ENCODE measurements at regions not wholly inside any gene's neighbourhood (a gene's known extent, or its start where the extent isn't known, plus 50 kb on each side); places are given as distances from the start of the nearest gene placed in this dataset.

DNA sequence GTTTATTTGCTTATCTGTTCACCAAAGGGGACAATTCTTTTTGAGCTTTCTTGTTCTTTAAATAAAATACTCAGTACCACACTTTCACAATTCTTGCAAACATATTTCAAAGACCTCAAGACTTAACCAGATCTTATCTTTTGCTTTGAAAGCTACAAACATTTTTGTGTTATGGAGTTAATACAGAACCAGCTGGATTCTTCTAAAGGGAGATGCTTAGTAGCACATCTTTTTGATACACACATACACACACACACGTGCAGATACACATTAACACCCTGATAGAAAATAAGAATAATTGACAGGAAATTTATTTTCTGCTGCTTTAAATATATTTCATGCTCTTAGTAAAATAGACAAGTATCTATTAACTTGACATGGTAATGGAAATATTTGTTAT is 379.1 kb downstream of the SH2D1A start:
- DNase-seq (ENCODE audit: low read depth, low spot score), result no peak
- TF ChIP-seq, protein P1, sequence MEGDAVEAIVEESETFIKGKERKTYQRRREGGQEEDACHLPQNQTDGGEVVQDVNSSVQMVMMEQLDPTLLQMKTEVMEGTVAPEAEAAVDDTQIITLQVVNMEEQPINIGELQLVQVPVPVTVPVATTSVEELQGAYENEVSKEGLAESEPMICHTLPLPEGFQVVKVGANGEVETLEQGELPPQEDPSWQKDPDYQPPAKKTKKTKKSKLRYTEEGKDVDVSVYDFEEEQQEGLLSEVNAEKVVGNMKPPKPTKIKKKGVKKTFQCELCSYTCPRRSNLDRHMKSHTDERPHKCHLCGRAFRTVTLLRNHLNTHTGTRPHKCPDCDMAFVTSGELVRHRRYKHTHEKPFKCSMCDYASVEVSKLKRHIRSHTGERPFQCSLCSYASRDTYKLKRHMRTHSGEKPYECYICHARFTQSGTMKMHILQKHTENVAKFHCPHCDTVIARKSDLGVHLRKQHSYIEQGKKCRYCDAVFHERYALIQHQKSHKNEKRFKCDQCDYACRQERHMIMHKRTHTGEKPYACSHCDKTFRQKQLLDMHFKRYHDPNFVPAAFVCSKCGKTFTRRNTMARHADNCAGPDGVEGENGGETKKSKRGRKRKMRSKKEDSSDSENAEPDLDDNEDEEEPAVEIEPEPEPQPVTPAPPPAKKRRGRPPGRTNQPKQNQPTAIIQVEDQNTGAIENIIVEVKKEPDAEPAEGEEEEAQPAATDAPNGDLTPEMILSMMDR (conservative IDR thresholded peaks at IDR 0.05), result no peak
- Mint-ChIP-seq H3K27me3 (ENCODE audit: low read depth) (no peaks in the 10 kb centered on the region), H3K36me3 (ENCODE audit: low read depth) (no peaks in the 10 kb centered on the region), H3K27ac (ENCODE audit: unreplicated experiment) (no peak overlapping the region), H3K4me3 (no peak overlapping the region), H3K9me3 (peaks cover 2% of the 10 kb centered on the region), H3K4me1 (no peaks in the 10 kb centered on the region)

DNA sequence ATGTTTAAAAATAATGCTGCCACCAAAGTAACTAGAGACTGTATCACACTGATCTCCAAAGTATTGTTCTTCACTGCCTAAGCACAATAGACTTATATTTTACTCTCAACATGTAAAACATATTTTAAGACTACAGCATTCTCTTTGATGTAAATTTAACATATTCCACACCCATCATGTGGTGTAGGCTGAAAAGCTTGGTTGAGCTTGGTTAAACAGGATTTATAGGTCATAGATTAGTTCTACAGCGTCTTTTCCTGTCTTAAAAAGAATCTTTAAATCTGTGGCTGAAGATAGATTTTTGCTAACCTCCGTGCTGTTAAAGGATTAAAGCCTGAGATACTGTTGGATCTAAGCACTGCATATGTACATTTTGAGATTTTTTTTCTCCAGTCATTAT is 379.9 kb downstream of the SH2D1A start:
- H3K9me3 Mint-ChIP-seq, result peaks cover 2% of the 10 kb centered on the region
- no peaks in the 10 kb centered on the region for H3K4me1 Mint-ChIP-seq
- H3K36me3 Mint-ChIP-seq (ENCODE audit: low read depth), result no peaks in the 10 kb centered on the region
- no peaks in the 10 kb centered on the region for H3K27me3 Mint-ChIP-seq (ENCODE audit: low read depth)
- TF ChIP-seq, protein P1 (conservative IDR thresholded peaks at IDR 0.05), result no peak
- no peak overlapping the region for H3K4me3 Mint-ChIP-seq
- DNase-seq (ENCODE audit: low read depth, low spot score), result no peak
- no peak overlapping the region for H3K27ac Mint-ChIP-seq (ENCODE audit: unreplicated experiment)

DNA sequence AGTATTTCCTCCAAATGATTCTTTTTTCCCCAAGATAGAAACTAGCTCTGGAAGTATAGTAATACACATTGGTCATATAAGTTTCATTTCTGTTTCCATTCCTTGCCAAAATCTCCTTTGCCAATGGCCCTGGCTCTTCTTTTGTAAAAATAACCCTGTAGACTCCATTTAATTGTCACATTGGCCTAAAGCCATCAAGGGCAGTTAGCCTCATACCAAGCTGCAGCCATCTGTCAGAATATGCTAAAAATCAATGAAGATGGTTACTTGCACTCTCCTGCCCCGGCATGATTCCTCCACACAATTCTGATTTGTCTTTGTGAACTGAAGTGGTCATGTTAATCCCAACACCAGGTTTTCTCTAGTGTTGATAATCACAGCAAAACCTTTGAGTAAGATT is 380.5 kb downstream of the SH2D1A start:
- TF ChIP-seq, protein P1 (conservative IDR thresholded peaks at IDR 0.05), result no peak
- no peak for DNase-seq (ENCODE audit: low read depth, low spot score)
- Mint-ChIP-seq H3K9me3 (peaks cover 2% of the 10 kb centered on the region), H3K4me1 (no peaks in the 10 kb centered on the region), H3K27ac (ENCODE audit: unreplicated experiment) (no peak overlapping the region), H3K27me3 (ENCODE audit: low read depth) (no peaks in the 10 kb centered on the region), H3K36me3 (ENCODE audit: low read depth) (no peaks in the 10 kb centered on the region), H3K4me3 (no peak overlapping the region)

DNA sequence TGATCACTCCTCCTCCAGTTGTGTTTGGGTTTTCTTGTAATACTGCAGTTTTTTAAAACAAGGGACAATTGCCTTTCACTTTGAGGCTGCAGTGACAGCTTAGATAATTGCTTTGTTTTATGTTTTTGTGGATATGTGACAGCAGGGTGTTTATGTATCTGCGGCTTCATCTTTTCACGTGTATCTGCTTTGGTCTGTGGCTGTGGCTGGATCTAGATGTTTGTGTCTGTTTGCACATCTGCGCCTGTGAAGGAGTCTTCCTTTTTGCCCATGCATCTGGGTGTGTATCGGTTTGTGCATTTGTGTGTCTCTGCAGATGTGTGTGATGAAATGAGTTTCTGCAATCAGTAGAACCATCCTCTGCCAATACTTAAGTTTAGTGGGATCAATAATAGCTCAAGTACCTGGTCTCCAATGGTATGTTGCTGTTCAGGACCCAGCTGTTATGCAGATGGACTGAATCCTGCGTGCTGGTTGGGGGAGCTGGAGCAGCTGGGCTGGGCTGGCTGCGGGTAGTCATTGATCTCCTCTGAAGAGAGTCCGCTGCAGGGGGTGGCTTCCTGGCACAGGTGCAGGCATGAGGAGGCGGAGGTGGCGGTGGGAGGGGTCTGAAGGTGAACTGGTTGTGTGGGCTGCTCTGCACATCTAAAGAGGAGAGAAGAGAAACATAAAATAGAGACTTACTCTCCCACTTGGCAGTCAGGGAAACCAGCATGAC is 390.3 kb downstream of the SH2D1A start:
- TF ChIP-seq, protein P1 (conservative IDR thresholded peaks at IDR 0.05), result no peak
- H3K4me1 Mint-ChIP-seq, result peaks cover 24% of the 10 kb centered on the region
- no peak overlapping the region for H3K27ac Mint-ChIP-seq (ENCODE audit: unreplicated experiment)

DNA sequence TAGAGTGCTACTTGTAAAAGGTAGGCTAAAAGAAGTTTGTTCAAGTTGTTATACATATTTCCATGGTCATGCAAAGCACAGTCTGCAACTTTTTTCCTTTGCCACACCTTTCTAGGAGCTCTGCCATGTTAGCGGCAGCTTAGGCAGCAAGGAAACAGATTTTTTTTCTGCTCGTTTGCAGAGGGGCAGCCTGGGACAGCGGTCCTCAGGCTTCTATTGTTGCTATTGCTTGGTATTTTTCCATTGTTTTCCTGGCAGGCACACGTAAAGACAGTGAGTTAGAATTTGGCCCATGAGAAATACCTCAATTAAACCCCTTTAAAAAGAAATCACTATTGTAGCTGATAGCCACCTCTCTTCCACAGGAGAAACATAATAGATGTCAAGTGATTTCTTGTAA is 391.4 kb downstream of the SH2D1A start:
- H3K27ac Mint-ChIP-seq (ENCODE audit: unreplicated experiment), result no peak overlapping the region
- peaks cover 4% of the 10 kb centered on the region for H3K36me3 Mint-ChIP-seq (ENCODE audit: low read depth)
- DNase-seq (ENCODE audit: low read depth, low spot score), result no peak
- H3K9me3 Mint-ChIP-seq, result no peaks in the 10 kb centered on the region
- no peaks in the 10 kb centered on the region for H3K27me3 Mint-ChIP-seq (ENCODE audit: low read depth)
- TF ChIP-seq, protein P1 (conservative IDR thresholded peaks at IDR 0.05), result no peak
- peaks cover 24% of the 10 kb centered on the region for H3K4me1 Mint-ChIP-seq
- H3K4me3 Mint-ChIP-seq, result no peak overlapping the region

More for the DNA sequence above, 390.3 kb downstream of the SH2D1A start:
- no peaks in the 10 kb centered on the region for H3K9me3 Mint-ChIP-seq
- H3K36me3 Mint-ChIP-seq (ENCODE audit: low read depth), result peaks cover 4% of the 10 kb centered on the region
- H3K27me3 Mint-ChIP-seq (ENCODE audit: low read depth), result no peaks in the 10 kb centered on the region
- H3K4me3 Mint-ChIP-seq, result no peak overlapping the region
- DNase-seq (ENCODE audit: low read depth, low spot score), result no peak

Measured in neural crest cell (in vitro differentiated cells).